ENCODE measurements at regions not wholly inside any gene's neighbourhood (a gene's known extent, or its start where the extent isn't known, plus 50 kb on each side); places are given as distances from the start of the nearest gene placed in this dataset.
A peak's percentile ranks its signal among the peaks of the same experiment; 100 is the strongest.

- DNase-seq (ENCODE audit: low spot score): no peak
Measured at GRCh38 chr7:18317941-18318340, 177.6 kb upstream of the HDAC9 start.

GRCh38 chr7:18320422-18320821, 175.1 kb upstream of the HDAC9 start:
- no peak for DNase-seq (ENCODE audit: low spot score)

- peak; percentile 4 for DNase-seq (ENCODE audit: low spot score)
Measured at GRCh38 chr7:18320971-18321567, 174.5 kb upstream of the HDAC9 start.

GRCh38 chr7:18330548-18330947, 165.0 kb upstream of the HDAC9 start:
- no peak for DNase-seq (ENCODE audit: low spot score)

GRCh38 chr7:18336626-18337025, 158.9 kb upstream of the HDAC9 start:
- DNase-seq (ENCODE audit: low spot score): no peak

- no peak for DNase-seq (ENCODE audit: low spot score)
Measured at GRCh38 chr7:18337048-18337809, 158.3 kb upstream of the HDAC9 start.

GRCh38 chr7:18338910-18339523, 156.5 kb upstream of the HDAC9 start:
- DNase-seq (ENCODE audit: low spot score): no peak

GRCh38 chr7:18341756-18342155, 153.8 kb upstream of the HDAC9 start:
- DNase-seq (ENCODE audit: low spot score): no peak

GRCh38 chr7:18343047-18343446, 152.5 kb upstream of the HDAC9 start:
- DNase-seq (ENCODE audit: low spot score): no peak

- no peak for DNase-seq (ENCODE audit: low spot score)
Measured at GRCh38 chr7:18344536-18344935, 151.0 kb upstream of the HDAC9 start.

- peak; percentile 18 for DNase-seq (ENCODE audit: low spot score)
Measured at GRCh38 chr7:18345641-18346234, 149.8 kb upstream of the HDAC9 start.

GRCh38 chr7:18347170-18347569, 148.4 kb upstream of the HDAC9 start:
- no peak for DNase-seq (ENCODE audit: low spot score)

GRCh38 chr7:18350678-18351077, 144.9 kb upstream of the HDAC9 start:
- no peak for DNase-seq (ENCODE audit: low spot score)

- no peak for DNase-seq (ENCODE audit: low spot score)
Measured at GRCh38 chr7:18352339-18353255, 143.0 kb upstream of the HDAC9 start.

- DNase-seq (ENCODE audit: low spot score): no peak
Measured at GRCh38 chr7:18353339-18353738, 142.2 kb upstream of the HDAC9 start.

GRCh38 chr7:18354108-18355085, 141.2 kb upstream of the HDAC9 start:
- no peak for DNase-seq (ENCODE audit: low spot score)

GRCh38 chr7:18356191-18356645, 139.3 kb upstream of the HDAC9 start:
- DNase-seq (ENCODE audit: low spot score): peak; percentile 42

GRCh38 chr7:18357691-18358090, 137.9 kb upstream of the HDAC9 start:
- DNase-seq (ENCODE audit: low spot score): no peak

GRCh38 chr7:18361756-18362155, 133.8 kb upstream of the HDAC9 start:
- no peak for DNase-seq (ENCODE audit: low spot score)

GRCh38 chr7:18363751-18364380, 131.7 kb upstream of the HDAC9 start:
- DNase-seq (ENCODE audit: low spot score): no peak

All from hematopoietic multipotent progenitor cell treated with erythropoietin and hydrocortisone succinate and interleukin-3 and kit ligand, for 15 days (in vitro differentiated cells).